Neuronal stem cell (in vitro differentiated cells): ENCODE measurements at regions not wholly inside any gene's neighbourhood (a gene's known extent, or its start where the extent isn't known, plus 50 kb on each side); places are given as distances from the start of the nearest gene placed in this dataset.

Experiments used
- DNase-seq: peaks from one replicate; pipeline ENCODE4 v3.0.0-alpha.2; 2013; ENCODE audit warnings: low spot score
- H2AFZ ChIP-seq: one replicate; pipeline ENCODE4 v1.6.1; 2013; ENCODE audit warnings: mild to moderate bottlenecking, low read length, inconsistent platforms
- H2AK5ac ChIP-seq: 2 replicates; pipeline ENCODE4 v1.6.1; 2013; ENCODE audit warnings: low read depth, mild to moderate bottlenecking, inconsistent platforms, low read length, moderate library complexity, mixed read lengths
- H2BK120ac ChIP-seq: 2 replicates; pipeline ENCODE4 v1.6.1; 2013; ENCODE audit warnings: low read depth, mild to moderate bottlenecking, inconsistent platforms, low read length, moderate library complexity, mixed read lengths
- H2BK12ac ChIP-seq: one replicate; pipeline ENCODE4 v1.6.1; 2013; ENCODE audit warnings: low read length, inconsistent platforms
- H2BK15ac ChIP-seq: 2 replicates; pipeline ENCODE4 v1.6.1; 2013; ENCODE audit warnings: mild to moderate bottlenecking, low read length, inconsistent platforms, mixed read lengths
- H2BK5ac ChIP-seq: one replicate; pipeline ENCODE4 v1.6.1; 2013; ENCODE audit warnings: inconsistent platforms, mild to moderate bottlenecking, low read length, moderate library complexity
- H3K14ac ChIP-seq: one replicate; pipeline ENCODE4 v1.6.1; 2013; ENCODE audit warnings: low read length, inconsistent platforms
- H3K18ac ChIP-seq: 2 replicates; pipeline ENCODE4 v1.6.1; 2013; ENCODE audit warnings: low read length, inconsistent platforms
- H3K23ac ChIP-seq: 2 replicates; pipeline ENCODE4 v1.6.1; 2013; ENCODE audit warnings: low read depth, mild to moderate bottlenecking, mixed read lengths, low read length, inconsistent platforms; ENCODE audit not compliant: poor library complexity
- H3K27ac ChIP-seq: replicated peaks from 3 replicates; pipeline ENCODE4 v1.5.1; 2013; ENCODE audit warnings: low read length, inconsistent platforms
- H3K27me3 ChIP-seq, 3 experiments: 2 replicates each; pipeline ENCODE4 v1.6.1; 2013; ENCODE audit warnings: low read length in 3 of 3, mild to moderate bottlenecking in 2 of 3, inconsistent platforms in 1 of 3, low read depth in 1 of 3, mixed read lengths in 1 of 3, moderate library complexity in 1 of 3; ENCODE audit not compliant: control insufficient read depth in 3 of 3, insufficient read depth in 3 of 3
- H3K36me3 ChIP-seq, 2 donors: replicated peaks in 1 of 2; 2 replicates each; pipeline ENCODE4 v1.6.1; 2013; ENCODE audit warnings: low read length in 2 of 2; ENCODE audit not compliant: control insufficient read depth in 2 of 2, insufficient read depth in 2 of 2
- H3K4ac ChIP-seq: 2 replicates; pipeline ENCODE4 v1.6.1; 2013; ENCODE audit warnings: inconsistent platforms, mild to moderate bottlenecking, low read length, moderate library complexity
- H3K4me1 ChIP-seq, 2 donors: 1 replicate in 1 of 2; 2 replicates in 1 of 2; pipeline ENCODE4 v1.6.1; 2013; ENCODE audit warnings: low read length in 2 of 2, low read depth in 1 of 2; ENCODE audit not compliant: control insufficient read depth in 2 of 2, insufficient read depth in 1 of 2
- H3K4me2 ChIP-seq: one replicate; pipeline ENCODE4 v1.6.1; 2013; ENCODE audit warnings: mild to moderate bottlenecking, low read length, inconsistent platforms; ENCODE audit not compliant: insufficient read depth, poor library complexity, severe bottlenecking
- H3K4me3 ChIP-seq, 2 donors: 2 replicates each; pipeline ENCODE4 v1.5.1; 2013; ENCODE audit warnings: low read length in 2 of 2, mild to moderate bottlenecking in 2 of 2, inconsistent platforms in 1 of 2, moderate library complexity in 1 of 2
- H3K79me1 ChIP-seq: one replicate; pipeline ENCODE4 v1.6.1; 2013; ENCODE audit warnings: low read depth, mild to moderate bottlenecking, inconsistent platforms, low read length, moderate library complexity
- H3K9ac ChIP-seq: one replicate; pipeline ENCODE4 v1.6.1; 2013; ENCODE audit warnings: mild to moderate bottlenecking, low read depth, low read length, inconsistent platforms; ENCODE audit not compliant: poor library complexity
- H3K9me3 ChIP-seq, 2 donors: replicated peaks in 1 of 2; 2 replicates each; pipeline versions ENCODE3 to v1.6.1; 2013; ENCODE audit warnings: low read length in 2 of 2, mild to moderate bottlenecking in 2 of 2, inconsistent platforms in 1 of 2, low read depth in 1 of 2, mixed read lengths in 1 of 2, moderate library complexity in 1 of 2; ENCODE audit not compliant: control insufficient read depth in 2 of 2, insufficient read depth in 1 of 2
- H4K8ac ChIP-seq: one replicate; pipeline ENCODE4 v1.6.1; 2013; ENCODE audit warnings: low read depth, mild to moderate bottlenecking, inconsistent platforms, low read length, moderate library complexity
- H4K91ac ChIP-seq: one replicate; pipeline ENCODE4 v1.6.1; 2013; ENCODE audit warnings: low read length, low read depth, mild to moderate bottlenecking, inconsistent platforms; ENCODE audit not compliant: poor library complexity
- WGBS, 2 donors: extraction: QIAGEN DNeasy Blood & Tissue Kit; methylation state at CpG; one replicate each; pipeline ENCODE4 v1.1.7; 2013; ENCODE audit warnings: missing lambda C conversion rate in 2 of 2, mixed read lengths in 1 of 2; ENCODE audit not compliant: insufficient read length in 2 of 2, insufficient replicate concordance in 1 of 2; ENCODE audit errors: extremely low coverage in 2 of 2; 5-methylcytosine and 5-hydroxymethylcytosine counted together

- no peak overlapping the region for H3K23ac ChIP-seq
- H3K36me3 ChIP-seq: no peaks in the 10 kb centered on the region
- no peak overlapping the region for H2BK5ac ChIP-seq
- H2BK15ac ChIP-seq: no peak overlapping the region
- H2BK12ac ChIP-seq: no peak overlapping the region
- H3K9me3 ChIP-seq: no peaks in the 10 kb centered on the region
- no peak overlapping the region for H4K91ac ChIP-seq
- H3K9ac ChIP-seq: no peak overlapping the region
- no peaks in the 10 kb centered on the region for H3K27me3 ChIP-seq
- no peak for DNase-seq
- no peak overlapping the region for H2AFZ ChIP-seq
- no peak overlapping the region for H4K8ac ChIP-seq
- H3K4me3 ChIP-seq: no peak overlapping the region
- no peak overlapping the region for H3K18ac ChIP-seq
- no peaks in the 10 kb centered on the region for H3K79me1 ChIP-seq
- H2BK120ac ChIP-seq: no peak overlapping the region
- WGBS, 2 donors: no CpG with 5 or more reads among the region's 8 CpGs
- no peak overlapping the region for H3K4ac ChIP-seq
- no peak overlapping the region for H3K27ac ChIP-seq
- no peak overlapping the region for H3K14ac ChIP-seq
- H3K4me1 ChIP-seq: no peaks in the 10 kb centered on the region
- no peak overlapping the region for H3K4me2 ChIP-seq
- no peak overlapping the region for H2AK5ac ChIP-seq
Measured at GRCh38 chr4:145279122-145279960, 99.0 kb upstream of the OTUD4 start.

DNA sequence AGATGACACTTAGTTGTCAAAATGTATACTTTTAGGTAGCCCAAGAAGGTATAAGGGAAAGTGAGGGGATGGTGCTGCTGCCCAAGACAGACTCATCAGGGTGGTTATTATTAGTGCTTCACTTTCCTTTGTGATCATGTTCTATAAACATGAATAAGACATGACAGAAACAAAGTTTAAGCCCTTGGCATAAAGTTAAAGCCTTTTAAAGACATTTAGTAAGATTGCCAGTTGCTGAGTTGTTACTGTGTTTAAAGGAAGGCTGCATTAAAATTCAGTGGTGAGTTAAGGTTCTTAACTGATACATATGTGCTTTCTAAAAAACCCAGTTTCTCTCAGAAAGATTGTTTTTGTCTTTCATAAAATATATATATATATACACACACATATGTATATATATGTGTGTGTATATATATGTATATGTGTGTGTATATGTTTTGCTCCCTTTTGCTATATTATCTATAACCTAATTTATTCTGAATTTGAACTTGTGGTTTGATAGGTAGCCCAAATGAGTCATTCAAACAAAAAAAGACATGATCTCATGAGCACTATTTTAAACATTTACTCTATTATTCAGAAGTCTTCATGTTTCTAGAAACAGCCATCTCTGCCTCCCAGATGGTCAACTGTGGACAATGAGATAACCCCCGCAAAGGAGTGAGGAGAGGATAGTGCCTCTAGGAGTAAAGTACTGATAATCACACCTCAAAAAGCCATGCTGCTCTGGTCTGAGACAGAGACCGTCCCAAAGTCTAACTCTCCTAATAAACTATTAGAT is 98.1 kb upstream of the OTUD4 start:
- H3K4ac ChIP-seq: no peak overlapping the region
- no peaks in the 10 kb centered on the region for H3K79me1 ChIP-seq
- H3K9me3 ChIP-seq: no peaks in the 10 kb centered on the region
- H3K4me1 ChIP-seq: no peaks in the 10 kb centered on the region
- no peak for DNase-seq
- no peak overlapping the region for H3K23ac ChIP-seq
- no peak overlapping the region for H3K4me3 ChIP-seq
- no peak overlapping the region for H3K18ac ChIP-seq
- WGBS, 2 donors: no CpG with 5 or more reads among the region's 2 CpGs
- no peak overlapping the region for H4K8ac ChIP-seq
- H3K36me3 ChIP-seq: no peaks in the 10 kb centered on the region
- no peaks in the 10 kb centered on the region for H3K27me3 ChIP-seq
- no peak overlapping the region for H2AFZ ChIP-seq
- no peak overlapping the region for H2BK12ac ChIP-seq
- H2AK5ac ChIP-seq: no peak overlapping the region
- H3K4me2 ChIP-seq: no peak overlapping the region
- no peak overlapping the region for H2BK5ac ChIP-seq
- H4K91ac ChIP-seq: no peak overlapping the region
- no peak overlapping the region for H2BK15ac ChIP-seq
- H3K9ac ChIP-seq: no peak overlapping the region
- no peak overlapping the region for H3K27ac ChIP-seq
- no peak overlapping the region for H2BK120ac ChIP-seq
- no peak overlapping the region for H3K14ac ChIP-seq

GRCh38 chr4:145277011-145277410 is 96.6 kb upstream of the OTUD4 start:
- H2AK5ac ChIP-seq: no peak overlapping the region

GRCh38 chr4:145276050-145276449 is 95.7 kb upstream of the OTUD4 start:
- Histone ChIP-seq H3K9me3 (no peaks in the 10 kb centered on the region), H3K27me3 (no peaks in the 10 kb centered on the region), H3K18ac (no peak overlapping the region), H3K27ac (no peak overlapping the region), H3K79me1 (no peaks in the 10 kb centered on the region), H4K8ac (no peak overlapping the region), H3K36me3 (no peaks in the 10 kb centered on the region), H3K4me3 (no peak overlapping the region), H3K14ac (no peak overlapping the region), H2BK120ac (no peak overlapping the region), H2AFZ (no peak overlapping the region), H3K9ac (no peak overlapping the region), H3K4me2 (no peak overlapping the region), H2BK5ac (no peak overlapping the region), H2BK15ac (no peak overlapping the region), H3K4ac (no peak overlapping the region), H4K91ac (no peak overlapping the region), H3K23ac (no peak overlapping the region), H2BK12ac (no peak overlapping the region), H3K4me1 (no peaks in the 10 kb centered on the region), H2AK5ac (no peak overlapping the region)
- DNase-seq: no peak
- no CpG with 5 or more reads among the region's 4 CpGs for WGBS, 2 donors

More at GRCh38 chr4:145277011-145277410, 96.6 kb upstream of the OTUD4 start:
- Histone ChIP-seq H3K18ac (no peak overlapping the region), H3K23ac (no peak overlapping the region), H3K14ac (no peak overlapping the region), H3K27me3 (no peaks in the 10 kb centered on the region), H2BK5ac (no peak overlapping the region), H3K4me3 (no peak overlapping the region), H3K9me3 (no peaks in the 10 kb centered on the region), H2BK15ac (no peak overlapping the region), H3K79me1 (no peaks in the 10 kb centered on the region), H3K27ac (no peak overlapping the region), H3K4me1 (no peaks in the 10 kb centered on the region), H3K4me2 (no peak overlapping the region), H2BK120ac (no peak overlapping the region), H3K9ac (no peak overlapping the region), H3K4ac (no peak overlapping the region), H2BK12ac (no peak overlapping the region), H2AFZ (no peak overlapping the region), H3K36me3 (no peaks in the 10 kb centered on the region), H4K91ac (no peak overlapping the region), H4K8ac (no peak overlapping the region)
- no peak for DNase-seq
- WGBS, 2 donors: no CpG with 5 or more reads among the region's 1 CpG
